NT2/D1 (cell line): ENCODE measurements at regions not wholly inside any gene's neighbourhood (a gene's known extent, or its start where the extent isn't known, plus 50 kb on each side); places are given as distances from the start of the nearest gene placed in this dataset.

ENCODE experiments used
- SUZ12 ChIP-seq: IDR thresholded peaks from 2 replicates; pipeline ENCODE4 v1.6.1; 2011; ENCODE audit not compliant: insufficient read length, insufficient read depth; ENCODE audit errors: extremely low read depth
- YY1 ChIP-seq: IDR thresholded peaks from 2 replicates; pipeline ENCODE4 v1.6.1; 2011; ENCODE audit not compliant: insufficient read length, insufficient read depth

DNA sequence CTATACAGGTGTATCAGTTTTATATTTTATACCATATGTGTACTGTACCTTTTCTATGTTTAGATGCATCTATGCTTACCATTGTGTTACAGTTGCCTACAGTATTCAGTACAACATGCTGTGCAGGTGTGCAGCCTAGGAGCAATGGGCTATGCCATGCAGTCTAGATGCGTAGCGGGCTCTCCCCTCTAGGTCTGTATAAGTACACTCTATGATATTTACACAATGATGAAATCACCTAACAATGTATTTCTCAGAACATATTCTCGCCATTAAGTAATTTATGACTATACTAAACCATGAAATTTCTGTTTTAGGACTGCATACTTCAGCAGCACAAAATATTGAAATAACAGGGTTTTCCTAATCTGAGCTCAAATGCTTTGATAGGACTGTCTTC lies 179.6 kb downstream of the RFC3 start:
- TF ChIP-seq SUZ12 (no peak), YY1 (no peak)
